ENCODE measurements at regions not wholly inside any gene's neighbourhood (a gene's known extent, or its start where the extent isn't known, plus 50 kb on each side); places are given as distances from the start of the nearest gene placed in this dataset.
"Not testable (repeated sequence)": the region's sequence is repeated elsewhere in the genome, so short reads cannot be mapped to it uniquely, and the experiment has no call there.

DNA sequence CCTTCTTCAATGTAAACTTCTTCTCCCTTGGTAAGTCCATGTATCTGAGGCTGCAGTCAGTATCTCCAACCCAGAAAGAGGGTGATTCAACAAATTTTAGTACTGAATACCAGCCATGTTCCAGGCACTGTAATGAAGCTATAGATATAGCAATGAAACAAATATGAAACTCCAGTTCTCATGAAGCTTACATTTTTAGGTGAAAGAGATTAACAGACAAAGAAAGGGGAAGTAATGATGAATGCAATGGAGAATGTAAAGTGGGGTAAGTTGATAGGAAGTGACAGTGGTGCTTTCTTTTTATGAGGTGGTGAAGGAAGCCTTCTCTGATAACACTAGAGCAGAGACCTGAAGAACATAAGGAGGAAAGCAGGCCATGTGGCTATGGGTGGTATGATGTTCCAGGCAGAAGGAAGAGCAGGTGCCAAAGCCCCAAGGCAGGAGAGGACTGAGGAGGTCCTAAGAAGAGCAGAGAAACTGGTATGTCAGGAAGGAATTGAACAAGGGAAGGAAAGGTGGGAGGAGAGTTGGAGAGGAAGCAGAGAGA, 143.6 kb downstream of the TFAP2B start:
- no peak for DNase-seq

DNA sequence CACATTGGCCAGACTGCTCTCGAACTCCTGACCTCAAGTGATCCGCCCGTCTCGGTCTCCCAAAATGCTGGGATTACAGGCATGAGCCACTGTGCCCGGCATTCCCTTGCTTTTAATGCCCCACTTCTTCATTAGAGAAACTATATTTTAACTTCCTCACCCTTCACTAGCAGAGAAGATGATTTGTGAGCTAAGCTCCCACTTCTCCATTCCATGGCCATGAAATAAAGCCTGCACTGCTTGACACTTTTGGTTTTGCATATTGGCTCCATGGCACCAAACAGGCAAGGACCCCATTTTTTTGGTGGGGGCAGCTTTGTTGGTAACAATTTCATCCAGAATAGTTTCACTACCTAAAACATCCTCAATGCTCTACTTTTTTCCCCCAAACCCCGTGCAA, 145.3 kb downstream of the TFAP2B start:
- DNase-seq = no peak

DNA sequence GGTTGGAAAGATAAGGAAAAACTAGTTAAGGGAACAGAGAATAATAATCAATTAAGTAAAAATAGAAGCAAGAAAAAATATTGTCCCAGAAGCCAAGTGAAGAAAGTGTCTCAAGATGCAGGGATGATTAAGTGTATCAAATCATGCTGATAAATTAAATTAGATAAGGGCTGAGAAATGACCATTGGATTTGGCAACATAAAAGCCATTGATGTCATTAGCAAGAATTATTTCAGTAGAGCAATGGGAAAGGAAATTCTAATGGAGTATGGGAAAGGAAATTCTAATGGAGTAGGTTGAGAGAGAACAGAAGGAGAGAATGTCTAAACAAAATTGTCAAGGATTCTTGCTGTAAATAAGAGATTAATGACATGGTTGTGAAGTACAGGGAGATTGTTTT, 146.8 kb downstream of the TFAP2B start:
- no peak for DNase-seq

DNA sequence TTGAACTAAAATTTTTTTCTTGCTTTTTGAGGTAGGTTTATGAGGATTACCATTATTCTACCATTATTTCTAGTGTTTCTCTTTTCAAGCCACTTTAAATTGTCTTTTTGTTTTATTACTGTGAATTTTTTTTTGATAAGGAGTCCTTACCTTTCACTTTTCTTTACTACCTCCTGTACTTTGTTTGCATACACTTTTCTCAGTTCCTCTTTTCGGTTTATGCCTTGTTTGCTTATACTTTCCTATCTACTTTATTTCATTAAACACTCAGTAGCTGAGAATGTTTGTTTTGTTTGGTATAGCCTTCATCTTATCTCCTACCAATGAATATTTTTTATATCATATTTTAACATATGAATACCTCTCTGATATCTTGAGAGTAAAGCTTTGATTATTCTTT, 147.9 kb downstream of the TFAP2B start:
- DNase-seq = no peak

DNA sequence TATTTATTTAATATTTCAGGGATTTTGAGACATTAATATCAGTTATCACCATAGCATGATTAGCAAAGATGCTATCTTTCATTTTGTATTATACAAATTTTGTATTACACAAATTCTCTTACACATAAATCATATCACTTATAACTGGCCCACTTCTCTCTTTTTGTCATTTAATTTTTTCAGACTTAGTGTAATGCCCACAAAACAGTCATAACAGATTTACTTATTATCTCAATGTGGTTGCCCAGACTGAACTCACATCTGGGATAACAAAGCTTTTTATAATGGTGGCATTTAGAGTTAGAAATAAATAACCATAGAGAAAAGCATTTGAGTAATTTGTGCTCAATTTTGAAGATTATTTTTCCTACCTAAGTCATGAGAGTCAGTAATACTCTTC, 148.3 kb downstream of the TFAP2B start:
- no peak for DNase-seq

DNA sequence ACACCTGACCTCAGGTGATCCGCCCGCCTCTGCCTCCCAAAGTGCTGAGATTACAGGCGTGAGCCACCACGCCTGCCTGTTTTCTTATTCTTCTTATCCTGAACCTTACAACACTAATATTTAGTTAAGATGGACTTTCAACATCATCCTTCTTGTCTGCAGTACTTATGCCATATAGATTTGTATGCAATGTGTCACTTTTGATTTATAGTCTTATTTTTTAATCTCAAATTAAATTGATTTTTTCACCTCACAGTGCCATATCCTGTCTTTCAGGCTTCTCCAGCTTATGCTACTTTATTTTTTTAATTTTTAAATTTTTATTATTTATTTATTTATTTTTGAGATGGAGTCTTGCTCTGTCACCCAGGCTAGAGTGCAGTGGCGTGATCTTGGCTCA, 149.6 kb downstream of the TFAP2B start:
- not testable (repeated sequence) for DNase-seq

DNA sequence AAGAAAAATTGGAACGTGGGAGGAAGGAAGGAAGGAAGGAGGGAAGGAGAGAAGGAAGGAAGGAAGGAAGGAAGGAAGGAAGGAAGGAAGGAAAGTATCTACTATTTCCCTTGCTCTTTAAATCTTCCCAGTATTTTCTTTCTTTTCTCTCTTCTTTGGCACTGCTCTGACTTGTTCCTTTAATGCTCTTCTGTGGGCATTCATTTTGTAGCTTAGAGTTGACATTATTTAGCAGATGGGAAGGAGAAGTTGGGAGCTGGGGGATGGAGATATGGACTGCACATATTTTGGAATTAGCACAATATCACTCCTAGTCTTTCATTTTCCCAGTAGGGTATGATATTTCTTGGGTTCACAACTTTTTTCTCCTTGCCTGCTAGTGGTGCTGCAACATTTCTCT, 152.2 kb downstream of the TFAP2B start:
- DNase-seq = no peak

DNA sequence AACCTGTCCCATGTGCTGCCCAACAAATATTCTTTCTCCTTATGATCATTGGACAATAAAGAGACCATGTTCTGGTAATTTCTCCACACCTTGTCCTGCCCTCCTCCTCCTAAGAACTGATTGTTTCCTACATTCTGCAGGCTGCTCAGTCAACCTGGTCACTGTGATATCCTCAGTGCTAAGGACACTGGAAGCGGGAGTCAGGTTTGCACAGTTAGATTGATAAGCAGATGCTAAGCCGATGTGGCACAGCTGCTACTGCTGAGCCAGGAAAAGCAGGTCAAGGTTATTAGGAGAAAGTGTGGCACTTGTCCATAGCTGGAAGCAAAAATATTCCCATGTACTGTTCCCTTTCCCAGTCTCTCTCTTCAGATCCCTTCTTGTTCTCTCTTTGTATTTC, 154.8 kb downstream of the TFAP2B start:
- no peak for DNase-seq

DNA sequence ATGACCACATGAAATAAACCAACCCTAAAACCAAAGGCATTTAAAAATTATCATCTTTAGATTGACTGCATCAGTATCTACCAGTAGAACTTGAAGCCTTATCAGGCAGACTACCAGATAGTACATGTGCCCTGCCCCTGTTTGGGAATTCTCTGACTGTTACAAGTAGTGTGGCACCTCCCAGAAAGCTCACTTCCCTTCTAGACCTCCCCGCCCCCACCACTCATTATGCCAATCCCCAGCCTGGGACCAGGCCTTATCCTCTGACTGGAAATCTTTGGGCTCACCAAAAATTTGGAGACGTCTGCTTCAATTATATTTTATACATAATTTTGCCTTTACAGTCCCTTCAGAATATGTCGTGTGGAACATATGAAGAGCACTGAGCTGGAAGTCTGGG, 155.6 kb downstream of the TFAP2B start:
- no peak for DNase-seq

DNA sequence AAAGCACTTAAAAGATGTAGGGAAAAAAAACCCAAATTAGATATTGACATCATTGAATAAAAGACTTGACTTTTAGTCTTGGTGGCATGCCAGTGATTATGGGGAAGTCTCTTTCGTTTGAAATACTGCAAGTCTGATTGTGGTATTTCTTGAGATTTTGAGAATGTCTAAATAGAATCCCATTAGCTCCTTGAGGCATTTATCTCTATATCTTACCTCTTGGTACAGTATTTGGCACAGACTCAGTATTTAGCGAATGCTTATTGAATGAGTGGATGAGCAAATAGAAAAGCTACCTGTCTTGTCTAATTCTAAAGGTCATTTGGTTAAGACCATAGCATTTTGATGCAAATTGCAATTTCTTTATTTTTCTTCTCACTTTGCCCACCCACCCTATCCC, 156.5 kb downstream of the TFAP2B start:
- DNase-seq = no peak

DNA sequence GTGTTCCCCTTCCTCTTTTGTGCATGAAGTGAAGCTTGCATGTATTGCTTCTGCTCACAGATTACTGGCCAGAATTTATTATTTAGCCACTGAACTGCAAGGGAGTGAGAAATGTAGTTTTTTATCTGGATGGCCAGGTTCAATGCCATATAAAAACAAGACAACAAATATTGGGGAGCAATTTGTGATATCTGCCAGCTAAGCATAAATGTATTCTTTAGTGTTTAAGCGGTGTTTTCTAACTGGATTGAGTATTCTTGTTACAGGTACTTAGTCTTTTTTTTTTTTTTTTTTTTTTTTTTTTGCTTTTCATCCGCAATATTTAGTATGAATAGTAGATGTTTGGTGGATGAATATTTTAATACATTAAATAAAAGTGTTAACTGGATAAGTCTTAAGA, 158.2 kb downstream of the TFAP2B start:
- DNase-seq = no peak

DNA sequence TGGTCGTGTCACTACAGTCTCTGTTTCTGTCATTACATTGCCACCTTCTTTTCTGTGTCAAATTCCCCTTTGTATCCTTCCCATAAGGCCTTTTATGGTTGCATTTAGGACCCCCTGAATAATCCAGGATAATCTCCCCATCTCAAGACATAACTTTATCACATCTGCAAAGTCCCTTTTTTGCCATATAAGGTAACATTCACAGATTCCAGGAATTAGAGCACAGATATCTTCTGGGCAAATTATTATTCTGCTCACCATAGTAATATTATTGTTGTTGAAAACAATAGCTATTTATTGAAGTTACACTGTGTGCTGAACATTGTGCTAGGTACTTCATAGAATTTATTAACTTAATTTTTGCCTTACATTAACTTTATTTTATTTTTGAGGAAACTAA, 159.1 kb downstream of the TFAP2B start:
- no peak for DNase-seq

DNA sequence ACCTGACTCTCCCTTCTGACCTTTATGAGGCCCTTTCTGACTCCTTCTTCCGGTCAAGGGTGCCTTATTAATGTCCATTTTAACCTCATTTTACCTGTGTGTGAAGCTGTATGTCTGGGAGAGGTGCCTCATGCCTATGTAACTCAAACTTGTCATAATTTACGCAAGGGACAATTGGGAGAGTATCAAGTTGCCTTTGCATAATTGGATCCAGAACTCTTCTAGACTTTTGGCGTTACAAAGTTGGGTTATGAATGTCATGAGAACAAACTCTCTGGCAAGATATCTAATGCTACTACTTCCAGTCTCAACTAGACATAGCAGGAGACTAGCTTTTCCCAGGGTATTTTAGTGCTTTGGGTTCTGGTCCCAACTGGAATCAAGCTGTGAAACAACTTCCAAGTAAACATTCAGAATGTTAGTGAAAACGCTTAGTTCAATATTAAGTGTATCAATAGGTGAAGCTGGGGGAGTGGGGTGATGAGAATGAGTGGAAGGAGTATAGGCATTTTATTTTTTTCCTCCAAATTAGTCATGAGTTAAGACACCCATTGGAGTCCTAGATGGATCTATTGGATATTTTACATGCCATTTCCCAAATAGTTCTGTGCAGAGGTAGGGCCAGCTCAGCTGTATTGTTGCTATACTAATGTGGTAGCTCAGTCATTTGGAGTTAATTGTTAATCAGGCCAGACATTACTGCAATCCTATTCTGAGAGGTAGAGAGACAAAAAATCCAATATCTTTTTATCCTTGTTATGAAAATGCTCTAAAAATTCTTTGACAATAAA, 159.9 kb downstream of the TFAP2B start:
- DNase-seq = no peak

DNA sequence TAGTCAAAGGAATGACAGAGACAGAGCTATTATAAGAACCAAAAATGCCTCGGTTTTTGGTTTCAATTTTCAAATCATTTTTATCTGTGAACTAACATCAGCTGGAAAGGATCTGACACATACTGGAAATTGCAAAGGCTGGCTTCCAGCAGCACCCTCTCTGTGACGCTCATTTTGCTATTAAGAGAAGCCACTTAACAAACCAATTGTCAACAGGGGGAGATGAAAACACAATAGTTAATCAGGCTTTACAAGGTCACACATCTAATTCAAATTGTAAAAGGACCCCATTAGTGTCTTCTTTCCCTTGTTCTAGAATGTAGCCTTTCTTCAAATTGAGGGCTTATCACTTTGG, 160.5 kb downstream of the TFAP2B start:
- no peak for DNase-seq

DNA sequence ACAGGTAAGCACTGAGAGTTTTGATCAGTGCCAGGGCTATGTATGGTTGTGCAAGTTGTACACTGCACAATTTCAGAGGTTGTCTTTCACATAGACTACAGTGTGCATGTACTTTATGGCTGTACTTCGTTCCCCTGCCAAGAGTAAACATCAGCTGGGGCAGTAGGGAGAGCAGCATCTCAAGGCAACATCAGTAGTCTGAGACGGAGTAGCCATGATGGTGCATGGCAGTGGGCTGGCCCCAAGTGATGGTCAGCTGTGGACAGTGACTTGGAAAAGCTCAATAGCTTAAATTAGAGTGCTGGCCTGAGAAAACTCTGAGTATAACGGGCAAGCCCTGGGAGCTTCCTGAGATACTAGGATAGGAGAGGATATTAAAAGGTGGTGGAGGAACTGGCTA, 165.5 kb downstream of the TFAP2B start:
- DNase-seq = no peak

DNA sequence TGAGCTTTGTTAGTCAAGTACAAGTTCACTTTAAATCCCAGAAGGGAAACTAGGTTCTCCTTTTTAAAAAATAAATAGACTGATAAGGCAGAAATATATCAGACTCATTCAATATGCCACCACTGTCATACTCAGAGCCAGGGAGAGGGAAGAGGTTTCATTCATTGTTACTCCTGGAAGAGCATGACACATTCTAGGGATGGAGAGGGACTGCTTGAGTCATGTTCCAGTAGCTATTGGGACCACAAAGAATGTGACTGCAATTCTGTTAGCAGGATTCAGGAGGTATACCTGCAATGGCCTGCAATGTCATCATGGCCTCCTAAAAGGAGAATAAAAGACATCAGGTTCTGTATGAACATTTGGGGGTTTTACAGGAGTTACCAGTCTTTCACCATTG, 167.6 kb downstream of the TFAP2B start:
- peak; percentile 60 for DNase-seq

DNA sequence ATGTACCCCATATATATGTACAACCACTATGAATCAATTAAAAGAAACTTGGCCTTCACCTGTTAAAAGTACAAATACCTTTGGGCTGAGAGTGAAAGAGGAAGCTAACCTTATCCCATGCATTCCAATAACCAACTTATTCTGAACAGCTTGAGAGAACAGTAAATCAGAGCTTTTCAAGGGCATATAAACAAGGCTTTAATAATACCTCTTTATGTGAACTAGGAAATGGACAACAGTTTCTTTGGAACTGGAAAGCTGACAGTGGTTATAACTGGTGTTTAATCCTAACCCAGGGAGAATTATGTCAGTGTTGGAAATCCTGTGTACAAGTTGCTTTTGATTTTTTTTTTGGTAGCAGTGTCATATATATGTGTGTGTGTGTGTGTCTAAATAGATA, 170.5 kb downstream of the TFAP2B start:
- no peak for DNase-seq

DNA sequence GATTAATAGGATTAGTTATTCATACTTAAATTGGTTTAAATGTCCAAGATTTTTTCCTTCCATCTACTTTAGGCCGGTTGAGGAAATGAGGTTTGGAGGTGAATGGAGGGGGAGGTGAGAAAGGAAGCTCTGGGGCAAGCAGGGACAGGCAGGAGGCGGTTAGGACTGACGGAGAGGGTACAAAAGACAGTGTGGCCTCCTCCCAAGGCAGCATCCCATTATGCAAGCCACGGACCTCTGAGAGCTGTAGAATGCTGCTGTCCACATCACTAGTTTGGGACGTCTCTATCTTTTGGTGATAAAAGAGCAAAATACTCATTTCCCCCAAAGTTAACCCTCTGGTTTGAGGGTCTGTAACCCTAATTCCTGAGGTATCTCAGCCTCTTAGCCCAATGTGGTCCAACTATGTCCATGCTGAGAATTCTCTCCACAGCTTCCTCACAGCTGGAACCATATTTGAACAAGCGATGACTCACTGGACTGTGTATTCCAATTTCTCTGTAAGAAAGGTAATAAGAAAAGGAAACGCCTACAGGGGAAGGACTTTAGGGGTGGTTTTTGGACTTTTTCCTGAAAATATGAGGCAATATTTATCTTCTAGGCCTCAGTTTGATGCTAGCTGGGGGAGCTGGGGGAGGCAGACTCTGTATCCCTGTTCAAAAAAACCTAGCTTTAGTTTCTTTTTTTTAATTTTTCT, 172.2 kb downstream of the TFAP2B start:
- DNase-seq = peak; percentile 83

DNA sequence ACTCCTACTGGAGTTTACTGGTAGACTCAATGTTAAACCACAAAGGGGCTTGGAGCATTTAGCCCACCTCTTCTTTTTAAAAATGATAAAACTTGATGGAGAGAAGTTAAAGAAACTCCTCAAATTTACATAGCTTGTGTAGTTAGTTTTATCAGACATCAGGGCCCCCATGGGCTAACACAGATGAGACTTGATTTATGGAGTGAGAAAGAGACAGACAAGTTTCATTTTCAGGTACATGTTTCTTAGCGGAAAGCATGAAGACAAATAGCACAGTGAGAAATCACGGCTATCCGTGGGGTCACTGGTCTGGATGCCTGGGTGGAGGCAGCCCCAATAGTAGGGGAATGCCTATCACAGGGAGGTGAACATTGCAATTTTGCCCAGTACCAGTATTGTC, 173.6 kb downstream of the TFAP2B start:
- DNase-seq = no peak

DNA sequence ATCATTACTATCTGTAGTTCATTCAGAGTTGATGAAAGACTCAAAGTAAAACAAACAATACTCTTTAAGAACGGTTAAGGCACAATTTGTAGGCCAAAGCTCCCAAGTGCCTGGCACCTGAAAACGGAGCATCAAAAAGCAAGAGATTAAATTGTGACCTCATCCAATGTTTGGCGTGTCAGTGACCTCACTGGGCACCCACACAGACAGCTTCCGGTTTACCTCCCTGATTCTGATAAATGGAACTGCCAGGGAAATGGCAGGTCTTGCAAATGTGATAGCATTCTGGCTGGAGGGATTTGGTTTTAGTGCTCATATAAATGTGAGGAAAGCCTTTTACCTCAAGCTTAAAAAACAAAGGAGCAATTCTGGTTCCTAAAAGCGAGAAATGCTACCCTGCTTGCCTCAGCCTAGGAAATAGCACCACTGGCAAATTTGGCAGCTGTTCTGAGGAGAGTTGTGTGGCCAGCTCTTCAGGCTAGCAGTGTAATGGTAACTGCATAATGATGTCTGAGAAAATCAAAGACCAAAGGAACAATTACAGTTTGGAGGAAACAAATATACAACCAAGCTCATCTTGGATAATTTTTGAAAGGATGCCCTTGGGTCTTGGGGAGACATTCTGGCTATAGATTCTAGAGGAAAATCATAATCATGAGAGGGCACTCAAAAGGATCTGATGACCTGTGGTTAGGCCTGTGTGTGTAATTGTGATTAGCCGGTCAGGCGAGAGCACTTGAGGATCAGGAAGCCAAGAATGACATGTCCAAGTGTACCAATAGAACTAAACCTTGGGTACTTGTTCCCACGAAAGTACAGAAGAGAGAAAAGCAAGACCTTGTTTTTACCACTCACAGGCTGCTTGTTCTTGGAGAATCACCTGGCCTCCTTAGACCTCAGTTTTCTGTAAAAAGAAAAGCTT, 174.3 kb downstream of the TFAP2B start:
- peak; percentile 45 for DNase-seq

DNA sequence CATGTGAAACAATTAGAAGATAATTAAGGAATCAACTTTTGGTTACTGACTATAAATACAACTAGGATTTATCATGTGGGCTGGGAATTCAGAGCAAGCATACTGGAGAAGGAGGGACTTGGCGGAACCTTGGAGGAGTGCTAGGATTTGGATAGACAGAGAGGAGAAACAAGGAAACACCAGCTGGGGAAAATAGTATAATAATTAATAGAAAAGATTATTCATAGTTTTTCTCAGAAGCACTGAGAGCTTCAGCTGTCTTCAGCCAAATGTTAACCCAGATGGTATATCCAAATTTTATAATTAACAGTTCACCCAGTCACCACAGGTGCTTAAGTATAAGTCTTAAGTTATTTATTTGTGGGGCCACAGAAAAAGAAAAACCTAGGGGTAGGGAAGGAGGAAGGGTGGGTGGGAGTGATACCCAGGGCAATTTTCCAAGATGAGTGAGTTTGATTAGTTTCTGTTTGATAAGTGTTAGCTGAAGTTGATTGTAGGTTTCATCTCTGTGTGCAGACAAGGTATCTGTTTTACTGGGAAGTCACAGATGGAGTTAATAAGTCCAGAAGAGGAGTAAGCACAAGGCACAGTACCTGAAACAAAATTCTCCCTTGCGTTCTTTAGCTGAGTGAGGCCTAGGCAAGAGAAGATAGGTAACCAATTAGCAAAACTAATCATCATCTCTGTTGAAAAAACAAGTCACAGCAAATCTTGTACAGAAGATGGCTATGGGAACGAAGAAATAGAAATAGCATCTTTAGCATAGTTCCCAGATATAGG, 175.5 kb downstream of the TFAP2B start:
- no peak for DNase-seq

DNA sequence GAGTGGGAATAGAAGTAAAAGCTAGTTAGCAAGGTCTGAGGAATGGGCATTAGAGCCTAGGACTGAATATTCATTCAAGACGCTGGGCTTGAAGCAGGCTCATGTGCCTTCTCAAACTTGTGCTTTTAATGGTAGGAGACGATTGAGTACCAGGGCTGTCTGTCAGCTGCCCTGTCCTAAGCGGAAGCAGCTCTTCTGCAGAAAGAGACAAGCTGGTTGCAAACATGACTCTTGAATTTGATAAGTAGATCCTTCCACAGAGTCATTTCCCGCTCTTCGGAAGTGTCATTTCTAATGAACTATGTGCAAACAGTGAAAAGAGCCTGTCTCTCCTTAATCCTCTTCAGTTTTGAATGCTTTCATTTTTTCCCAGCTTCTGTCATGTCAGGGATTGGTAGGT, 176.4 kb downstream of the TFAP2B start:
- DNase-seq = no peak

DNA sequence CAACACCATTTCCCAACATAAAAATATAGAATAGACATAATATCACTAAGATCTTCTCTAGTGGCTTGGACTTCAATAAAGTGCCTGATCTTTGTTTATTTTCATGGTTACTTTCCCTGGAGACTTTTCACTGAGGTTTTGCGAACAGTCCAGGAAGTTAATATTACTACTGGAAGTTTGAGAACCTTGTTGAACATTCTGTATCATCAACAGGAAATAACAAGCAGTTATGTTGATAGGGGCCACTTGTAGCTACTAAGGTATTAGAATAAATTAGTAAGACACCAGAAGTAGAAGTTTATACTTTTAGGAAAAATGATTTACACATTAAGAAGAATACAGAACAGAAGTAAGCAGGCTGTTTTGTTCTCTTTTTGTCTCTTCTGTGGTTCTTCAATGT, 180.2 kb downstream of the TFAP2B start:
- no peak for DNase-seq
